ENCODE measurements at regions not wholly inside any gene's neighbourhood (a gene's known extent, or its start where the extent isn't known, plus 50 kb on each side); places are given as distances from the start of the nearest gene placed in this dataset.

DNA sequence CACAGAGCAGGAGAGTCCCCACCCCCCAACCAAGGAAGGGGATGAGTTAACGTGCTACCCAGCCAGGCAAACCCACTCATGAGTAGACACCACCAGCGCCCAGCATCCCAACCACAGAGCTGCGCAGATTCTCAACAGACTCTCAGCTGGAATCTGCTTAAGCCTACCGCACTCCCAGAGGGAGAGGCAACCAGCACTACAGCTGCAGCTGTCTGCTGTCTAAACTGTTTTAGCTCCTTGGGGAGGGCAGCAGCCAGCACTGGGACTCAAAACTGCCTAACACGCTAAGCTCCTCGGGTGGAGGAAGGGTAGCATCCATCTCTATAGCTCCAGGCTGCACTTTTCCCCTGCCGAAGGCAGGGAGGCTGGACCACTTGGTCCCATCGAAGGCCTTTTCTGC lies 539.8 kb downstream of the EPHA7 start:
- Histone ChIP-seq H3K14ac (ENCODE audit: insufficient read length) (no peak overlapping the region), H3K9ac (replicated peaks in 1 of 4; ENCODE audit: extremely low read depth in 1 of 4, low read depth in 3 of 4, low read length in 3 of 4) (no peak overlapping the region), H3K4ac (replicated peaks; ENCODE audit: insufficient read length, low read depth, low read length) (no peak overlapping the region), H3K36me3 (ENCODE audit: control insufficient read depth in 2 of 4, insufficient read depth in 4 of 4, low read length in 3 of 4) (no peaks in the 10 kb centered on the region), H2BK5ac (ENCODE audit: low read depth, low read length) (no peak overlapping the region), H3K27me3 (replicated peaks in 1 of 4; ENCODE audit: control insufficient read depth in 3 of 4, extremely low read depth in 1 of 4, insufficient read depth in 3 of 4, low read length in 3 of 4) (no peaks in the 10 kb centered on the region), H3K56ac (replicated peaks; ENCODE audit: insufficient read length, low read depth, low read length) (no peak overlapping the region), H2BK12ac (ENCODE audit: low read depth, low read length) (no peak overlapping the region), H3K9me3 (ENCODE audit: insufficient read depth in 2 of 2, low read depth in 1 of 2, low read length in 1 of 2) (no peaks in the 10 kb centered on the region), H4K91ac (replicated peaks; ENCODE audit: insufficient read length, low read length) (no peak overlapping the region), H4K5ac (ENCODE audit: insufficient read length, low read depth, low read length) (no peak overlapping the region), H2BK15ac (ENCODE audit: low read length) (no peak overlapping the region), H3K79me2 (ENCODE audit: control insufficient read depth in 1 of 2, insufficient read depth in 2 of 2, low read length in 2 of 2) (no peaks in the 10 kb centered on the region), H2AFZ (ENCODE audit: low read length) (no peak overlapping the region; the same call in 1 of the 2 replicates), H3K79me1 (ENCODE audit: low read depth, low read length) (no peaks in the 10 kb centered on the region), H3K23ac (ENCODE audit: insufficient read length) (no peak overlapping the region), H3K27ac (ENCODE audit: low read depth, low read length) (no peak overlapping the region), H2AK5ac (ENCODE audit: low read depth, low read length) (no peak overlapping the region), H3K4me2 (ENCODE audit: insufficient read depth in 1 of 2, low read depth in 2 of 2, low read length in 2 of 2) (no peak overlapping the region), H3K4me3 (ENCODE audit: extremely low read depth in 1 of 4, insufficient read depth in 2 of 4, low read depth in 3 of 4, low read length in 4 of 4) (no peak overlapping the region), H3K23me2 (ENCODE audit: low read depth, low read length) (no peaks in the 10 kb centered on the region), H2BK20ac (ENCODE audit: low read length) (no peak overlapping the region), H4K8ac (ENCODE audit: extremely low read depth, insufficient read depth, low read length) (no peak overlapping the region), H4K20me1 (replicated peaks in 1 of 2; ENCODE audit: control insufficient read depth in 1 of 2, insufficient read depth in 2 of 2, low read length in 2 of 2) (no peaks in the 10 kb centered on the region), H2BK120ac (replicated peaks; ENCODE audit: low read depth, low read length) (no peak overlapping the region), H3K18ac (ENCODE audit: extremely low read depth, low read length) (no peak overlapping the region), H3K4me1 (replicated peaks in 1 of 4; ENCODE audit: control insufficient read depth in 3 of 4, insufficient read depth in 4 of 4, low read length in 3 of 4) (no peaks in the 10 kb centered on the region)
- TF ChIP-seq SRF (IDR thresholded peaks at IDR 0.05; ENCODE audit: low read depth, low read length) (no peak), TEAD4 (IDR thresholded peaks at IDR 0.05; ENCODE audit: low read depth, low read length) (no peak), CHD2 (IDR thresholded peaks at IDR 0.05; ENCODE audit: low read length) (no peak), CBX5 (IDR thresholded peaks at IDR 0.05; ENCODE audit: low read depth, low read length) (no peak), KDM4A (IDR thresholded peaks at IDR 0.05; ENCODE audit: low read depth, low read length, severe bottlenecking) (no peak), GTF2F1 (IDR thresholded peaks at IDR 0.05; ENCODE audit: borderline replicate concordance, low read depth, low read length) (no peak), CTCF (IDR thresholded peaks at IDR 0.05; ENCODE audit: control extremely low read depth in 1 of 3, insufficient read depth in 1 of 3, low read depth in 1 of 3, low read length in 3 of 3) (no peak), RBBP5 (IDR thresholded peaks at IDR 0.05; ENCODE audit: borderline replicate concordance, low read depth, low read length) (no peak), ASH2L (IDR thresholded peaks at IDR 0.05; ENCODE audit: low read length) (no peak), SIRT6 (IDR thresholded peaks at IDR 0.05; ENCODE audit: low read length) (no peak), TAF1 (IDR thresholded peaks at IDR 0.05; ENCODE audit: low read depth, low read length) (no peak)
- TF ChIP-seq, protein P1, sequence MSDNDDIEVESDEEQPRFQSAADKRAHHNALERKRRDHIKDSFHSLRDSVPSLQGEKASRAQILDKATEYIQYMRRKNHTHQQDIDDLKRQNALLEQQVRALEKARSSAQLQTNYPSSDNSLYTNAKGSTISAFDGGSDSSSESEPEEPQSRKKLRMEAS (IDR thresholded peaks at IDR 0.05): no peak
- CTCF ChIA-PET (ENCODE audit: partially characterized antibody): interaction anchor here (1.0 kb wide), 1 partner anchor 67 kb away, joined by 3 read pairs; no protein-coding TSS in a partner anchor
- 89% methylated on average over 8 of the region's 8 CpGs; no CpG with 5 or more reads in 1 of the 2 experiments for WGBS, 2 experiments (ENCODE audit: extremely low coverage in 1 of 2, insufficient coverage in 1 of 2, insufficient read length in 1 of 2, insufficient replicate concordance in 2 of 2, low coverage in 1 of 2, low lambda C conversion rate in 2 of 2, missing lambda C conversion rate in 1 of 2)
- FAIRE-seq (no peak), DNase-seq (ENCODE audit: low read depth in 1 of 2, low spot score in 2 of 2) (no peak)
- POLR2A ChIA-PET (ENCODE audit: partially characterized antibody): no interaction called here

Measured in H1 (cell line).